ENCODE measurements at regions not wholly inside any gene's neighbourhood (a gene's known extent, or its start where the extent isn't known, plus 50 kb on each side); places are given as distances from the start of the nearest gene placed in this dataset.

- ATAC-seq: no peak
- H3K79me2 ChIP-seq (ENCODE audit: control insufficient read depth, insufficient read depth, low read length): no peaks in the 10 kb centered on the region
- H3K9ac ChIP-seq (ENCODE audit: control insufficient read depth, insufficient read depth, low read length): no peak overlapping the region
- SMC1A ChIA-PET (ENCODE audit: uncharacterized antibody, unreplicated experiment): no interaction called here
- no peaks in the 10 kb centered on the region for H3K27me3 ChIP-seq (replicated peaks in 1 of 2; ENCODE audit: control insufficient read depth in 2 of 2, insufficient read depth in 2 of 2, low read length in 1 of 2)
- H2AFZ ChIP-seq (ENCODE audit: control insufficient read depth, low read depth, low read length): no peak overlapping the region
- CTCF ChIA-PET: interaction anchor here (0.6 kb wide), 1 partner anchor 108 kb away, joined by 3 read pairs; no protein-coding TSS in a partner anchor
- H3K4me1 ChIP-seq (ENCODE audit: control insufficient read depth, insufficient read depth, low read length): no peaks in the 10 kb centered on the region
- BruUV-seq (replicated peaks): no TSS peak
- H3K27ac ChIP-seq (ENCODE audit: control insufficient read depth, insufficient read depth): no peak overlapping the region
- 3% methylated on average over 6 of the region's 6 CpGs for WGBS (ENCODE audit: insufficient coverage, insufficient replicate concordance, low lambda C conversion rate, missing lambda C conversion rate)
- no peaks in the 10 kb centered on the region for H4K20me1 ChIP-seq (ENCODE audit: control insufficient read depth, insufficient read depth)
- no peaks in the 10 kb centered on the region for H3K9me3 ChIP-seq (replicated peaks; ENCODE audit: control insufficient read depth, insufficient read depth, low read length)
- no peak overlapping the region for H3K4me3 ChIP-seq
- intact Hi-C loops (cut with micrococcal nuclease; ENCODE audit: unreplicated experiment): no loop called here
- no peak for DNase-seq (ENCODE audit: low read depth, low spot score)
- FAIRE-seq: no peak
- in situ Hi-C loops (cut with MboI): no loop called here
- H3K36me3 ChIP-seq (ENCODE audit: control insufficient read depth in 2 of 2, insufficient read depth in 2 of 2, low read length in 1 of 2): no peaks in the 10 kb centered on the region
- RAD21 ChIA-PET (ENCODE audit: unreplicated experiment): no interaction called here
- H3K4me2 ChIP-seq (ENCODE audit: control insufficient read depth, insufficient read depth): no peak overlapping the region
- POLR2A ChIA-PET: no interaction called here
- TF ChIP-seq SREBF1 (IDR thresholded peaks at IDR 0.05; ENCODE audit: low read length): no peak
- TF ChIP-seq ZBTB4 (CRISPR knock-in tag; IDR thresholded peaks at IDR 0.05): no peak
- no peak for TF ChIP-seq MLLT1 (IDR thresholded peaks at IDR 0.05)
- no peak for TF ChIP-seq SIN3A (IDR thresholded peaks at IDR 0.05; ENCODE audit: low read depth, low read length)
- TF ChIP-seq MAX (IDR thresholded peaks at IDR 0.05; ENCODE audit: low read depth, low read length): no peak
- TF ChIP-seq EZH2 (IDR thresholded peaks at IDR 0.05; ENCODE audit: borderline replicate concordance, control insufficient read depth, low read depth, low read length): no peak
- no peak for TF ChIP-seq FOS (IDR thresholded peaks at IDR 0.05; ENCODE audit: borderline replicate concordance, extremely low read depth, insufficient read length)
- no peak for TF ChIP-seq BCLAF1 (IDR thresholded peaks at IDR 0.05)
- no peak for TF ChIP-seq ZBED1 (IDR thresholded peaks at IDR 0.05; ENCODE audit: borderline replicate concordance)
- no peak for TF ChIP-seq SKIL (IDR thresholded peaks at IDR 0.05; ENCODE audit: low read depth, poor library complexity, severe bottlenecking)
Observed at GRCh38 chr4:181599134-181599533, 644.1 kb upstream of the TENM3 start.

Data from GM12878 (cell line).